Activated naive CD4-positive, alpha-beta T cell treated with anti-CD3 and anti-CD28 coated beads, Interleukin-2, amount 50 U/mL, for 24 hours (primary cell): ENCODE measurements at regions not wholly inside any gene's neighbourhood (a gene's known extent, or its start where the extent isn't known, plus 50 kb on each side); places are given as distances from the start of the nearest gene placed in this dataset.

Experiments
- H3K27ac Mint-ChIP-seq: one replicate; pipeline ENCODE4 v1.8.0; 2021; ENCODE audit warnings: mild to moderate bottlenecking, mixed read lengths
- H3K27me3 Mint-ChIP-seq: one replicate; pipeline ENCODE4 v1.8.0; 2021; ENCODE audit warnings: mixed read lengths
- H3K36me3 Mint-ChIP-seq: one replicate; pipeline ENCODE4 v1.8.0; 2021; ENCODE audit warnings: mixed read lengths
- H3K4me1 Mint-ChIP-seq: one replicate; pipeline ENCODE4 v1.8.0; 2021; ENCODE audit warnings: mixed read lengths
- H3K4me3 Mint-ChIP-seq: one replicate; pipeline ENCODE4 v1.8.0; 2021; ENCODE audit warnings: mild to moderate bottlenecking, mixed read lengths
- H3K9me3 Mint-ChIP-seq: one replicate; pipeline ENCODE4 v1.8.0; 2021; ENCODE audit warnings: mixed read lengths

DNA sequence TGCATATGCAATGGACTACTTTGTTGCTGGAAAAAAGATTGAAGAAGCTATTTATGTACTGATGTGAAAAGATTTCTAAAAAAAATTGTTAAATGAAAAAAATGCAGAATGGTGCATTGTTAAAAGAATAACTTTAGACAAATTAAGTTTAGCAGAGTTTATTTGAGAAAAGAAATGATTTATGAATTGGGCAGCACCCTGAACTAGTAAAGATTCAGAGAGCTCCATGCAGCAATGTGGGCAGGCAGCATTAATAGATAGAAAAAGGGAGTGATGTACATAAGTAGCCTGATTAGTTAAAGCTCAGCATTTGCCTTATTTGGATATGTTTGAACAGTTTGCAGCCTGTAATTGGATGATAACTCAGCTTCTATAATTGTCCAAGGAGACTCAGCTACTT, 677.9 kb upstream of the SEMA6A start:
- Mint-ChIP-seq H3K9me3 (peaks cover 14% of the 10 kb centered on the region), H3K4me1 (no peaks in the 10 kb centered on the region), H3K36me3 (no peaks in the 10 kb centered on the region), H3K27me3 (peaks cover 1% of the 10 kb centered on the region), H3K27ac (no peak overlapping the region), H3K4me3 (no peak overlapping the region)

DNA sequence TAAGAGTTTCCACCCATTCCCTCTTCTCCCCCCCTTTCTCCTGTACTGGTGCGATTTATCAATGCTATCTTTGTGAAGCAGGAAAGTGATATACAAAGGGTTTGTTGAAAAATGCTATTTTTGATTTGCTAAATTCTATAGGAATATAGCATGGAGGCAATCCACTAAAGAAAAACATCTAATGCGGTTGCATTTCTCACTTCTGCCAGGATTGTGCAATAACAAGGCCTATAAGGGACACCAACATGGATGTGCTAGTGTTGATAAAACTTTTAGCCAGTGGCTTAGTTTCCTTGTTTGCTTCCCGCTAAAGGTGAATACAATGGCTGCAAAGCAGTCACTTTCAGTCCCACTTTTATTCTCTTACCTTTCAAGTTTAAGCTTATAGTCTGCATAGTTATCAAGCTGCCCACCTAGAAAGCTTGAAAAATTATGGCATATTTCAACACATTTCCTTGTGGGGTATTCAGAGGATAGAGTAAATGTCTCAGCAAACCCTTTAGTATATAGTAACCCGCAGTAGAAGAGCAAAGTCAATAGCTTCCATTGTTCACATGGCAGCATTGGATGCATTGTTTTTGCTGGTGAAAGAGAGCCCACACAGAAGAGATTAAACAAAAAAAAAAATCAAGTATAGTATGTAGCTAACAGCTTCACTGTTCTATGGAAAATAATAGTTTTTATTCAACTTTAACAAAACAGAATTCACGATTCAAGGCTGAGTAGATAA, 674.6 kb upstream of the SEMA6A start:
- Mint-ChIP-seq H3K4me1 (no peaks in the 10 kb centered on the region), H3K27me3 (no peaks in the 10 kb centered on the region), H3K36me3 (no peaks in the 10 kb centered on the region), H3K9me3 (peaks cover 14% of the 10 kb centered on the region), H3K4me3 (no peak overlapping the region), H3K27ac (no peak overlapping the region)

DNA sequence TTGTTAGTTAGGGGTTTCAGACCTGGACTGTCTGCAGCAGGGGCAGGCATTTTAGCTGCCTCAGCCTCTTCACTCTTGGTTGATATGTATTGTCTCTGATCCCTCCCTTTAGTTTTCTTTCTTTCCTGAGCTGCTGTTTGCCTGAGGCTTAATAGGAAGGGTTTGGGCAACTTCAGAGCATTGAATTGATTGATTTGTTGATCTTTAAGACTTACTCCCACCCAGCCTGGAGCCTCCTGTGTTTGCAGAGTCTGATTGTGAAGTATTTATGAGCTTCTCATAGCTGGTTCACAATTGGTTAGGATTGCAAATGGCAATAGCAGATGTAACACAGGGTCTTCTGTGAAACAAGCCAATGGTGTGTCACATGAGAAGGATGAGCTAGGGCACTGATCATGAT, 671.8 kb upstream of the SEMA6A start:
- Mint-ChIP-seq H3K4me3 (no peak overlapping the region), H3K27me3 (no peaks in the 10 kb centered on the region), H3K4me1 (no peaks in the 10 kb centered on the region), H3K9me3 (peaks cover 9% of the 10 kb centered on the region), H3K36me3 (no peaks in the 10 kb centered on the region), H3K27ac (no peak overlapping the region)

DNA sequence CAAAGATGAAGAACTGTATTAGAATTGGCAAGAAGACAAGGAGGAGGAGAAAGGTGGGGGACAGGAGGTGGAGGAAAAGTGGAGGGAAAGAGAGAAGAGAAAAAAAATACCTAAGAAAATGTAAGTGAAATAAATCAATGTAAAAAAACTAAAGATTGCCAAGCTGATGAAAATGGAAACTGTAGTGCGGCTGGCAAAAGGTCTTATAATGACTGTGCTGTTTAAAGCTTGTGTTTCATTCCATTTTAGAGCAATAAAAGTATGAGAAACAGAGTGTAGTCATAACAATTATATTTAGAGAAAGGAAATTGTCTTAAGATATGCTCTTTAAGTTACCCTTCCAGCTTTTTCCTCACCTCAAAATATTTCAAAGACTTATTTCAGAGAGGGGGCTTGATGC, 670.5 kb upstream of the SEMA6A start:
- H3K36me3 Mint-ChIP-seq = no peaks in the 10 kb centered on the region
- H3K4me1 Mint-ChIP-seq = no peaks in the 10 kb centered on the region
- no peak overlapping the region for H3K27ac Mint-ChIP-seq
- no peaks in the 10 kb centered on the region for H3K27me3 Mint-ChIP-seq
- H3K4me3 Mint-ChIP-seq = no peak overlapping the region
- peaks cover 13% of the 10 kb centered on the region for H3K9me3 Mint-ChIP-seq

DNA sequence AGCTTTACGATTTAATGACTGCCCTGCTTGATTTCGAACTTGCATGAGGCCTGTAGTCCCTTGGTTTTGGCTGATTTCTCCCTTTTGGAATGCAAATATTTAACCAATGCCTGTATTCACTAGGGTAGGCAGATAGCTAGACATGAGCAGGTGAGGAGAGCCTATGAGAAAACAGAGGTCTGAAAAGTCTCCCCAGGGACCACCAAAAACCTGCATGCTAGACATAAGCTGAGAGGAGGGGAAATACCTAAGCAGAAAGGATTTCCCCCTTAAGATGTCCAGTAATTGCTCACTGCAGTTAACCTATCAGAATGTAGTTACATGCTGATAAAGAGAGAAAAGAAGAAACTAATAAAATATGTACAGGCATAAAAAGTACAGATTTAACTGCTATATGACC, 667.4 kb upstream of the SEMA6A start:
- Mint-ChIP-seq H3K27ac (no peak overlapping the region), H3K4me1 (no peaks in the 10 kb centered on the region), H3K4me3 (no peak overlapping the region), H3K27me3 (no peaks in the 10 kb centered on the region), H3K36me3 (no peaks in the 10 kb centered on the region), H3K9me3 (peaks cover 10% of the 10 kb centered on the region)

DNA sequence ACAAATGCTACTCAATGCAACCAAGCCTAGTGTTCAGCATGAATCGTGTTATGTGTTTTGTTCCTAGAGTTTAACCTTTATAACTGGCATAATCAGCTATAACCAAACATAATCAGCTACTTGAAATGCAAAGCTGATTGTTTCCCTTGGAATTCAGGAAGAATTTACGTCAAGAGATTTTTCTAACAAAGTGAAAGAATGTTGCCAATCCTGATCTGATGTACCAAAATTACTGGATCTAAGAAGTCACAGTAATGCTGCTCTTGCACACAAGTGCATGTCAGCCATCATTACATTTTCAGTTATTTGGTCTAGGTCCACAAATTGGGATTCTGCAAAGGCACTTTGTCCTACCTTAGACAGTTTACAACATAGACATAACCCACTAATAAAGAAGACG, 662.3 kb upstream of the SEMA6A start:
- Mint-ChIP-seq H3K4me3 (no peak overlapping the region), H3K4me1 (no peaks in the 10 kb centered on the region), H3K36me3 (no peaks in the 10 kb centered on the region), H3K9me3 (peaks cover 10% of the 10 kb centered on the region), H3K27me3 (no peaks in the 10 kb centered on the region), H3K27ac (no peak overlapping the region)

DNA sequence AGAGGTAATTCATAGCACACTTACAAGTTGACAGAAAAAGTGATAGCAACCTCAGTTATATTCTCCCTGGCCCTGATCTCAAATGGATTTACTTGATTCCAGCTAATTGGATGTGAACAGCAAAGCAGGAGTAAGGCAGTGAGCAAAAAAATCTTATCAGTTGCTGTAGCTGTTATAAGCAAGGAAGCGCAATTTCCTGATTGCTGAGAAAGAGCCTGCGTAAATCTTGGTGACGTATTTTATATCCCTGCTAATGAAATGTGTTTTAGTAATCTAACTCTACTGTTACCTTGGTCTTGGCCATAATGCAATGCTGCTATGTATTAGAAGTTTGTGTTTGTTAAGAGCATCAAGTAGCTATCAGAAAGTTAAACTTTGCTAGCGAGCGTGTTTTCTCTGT, 661.2 kb upstream of the SEMA6A start:
- H3K9me3 Mint-ChIP-seq = peaks cover 7% of the 10 kb centered on the region
- H3K36me3 Mint-ChIP-seq = no peaks in the 10 kb centered on the region
- no peak overlapping the region for H3K4me3 Mint-ChIP-seq
- H3K27me3 Mint-ChIP-seq = no peaks in the 10 kb centered on the region
- H3K4me1 Mint-ChIP-seq = no peaks in the 10 kb centered on the region
- no peak overlapping the region for H3K27ac Mint-ChIP-seq

DNA sequence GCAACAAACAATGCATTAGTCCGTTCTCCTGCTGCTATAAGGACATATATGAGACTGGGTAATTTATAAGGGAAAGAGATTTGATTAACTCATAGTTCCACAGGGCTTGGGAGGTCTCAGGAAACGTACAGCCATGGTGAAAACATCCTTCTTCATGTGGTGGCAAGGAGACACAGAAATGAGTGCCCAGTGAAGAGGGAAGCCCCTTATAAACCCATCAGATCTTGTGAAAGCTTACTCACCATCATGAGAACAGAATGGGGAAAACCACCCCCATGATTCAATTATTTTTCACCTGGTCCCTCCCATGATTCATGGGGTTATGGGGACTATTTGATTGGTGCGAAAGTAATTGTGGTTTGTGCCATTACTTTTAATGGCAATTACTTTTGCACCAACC, 655.8 kb upstream of the SEMA6A start:
- no peak overlapping the region for H3K27ac Mint-ChIP-seq
- H3K9me3 Mint-ChIP-seq = no peaks in the 10 kb centered on the region
- H3K4me1 Mint-ChIP-seq = no peaks in the 10 kb centered on the region
- H3K36me3 Mint-ChIP-seq = no peaks in the 10 kb centered on the region
- no peaks in the 10 kb centered on the region for H3K27me3 Mint-ChIP-seq
- no peak overlapping the region for H3K4me3 Mint-ChIP-seq

DNA sequence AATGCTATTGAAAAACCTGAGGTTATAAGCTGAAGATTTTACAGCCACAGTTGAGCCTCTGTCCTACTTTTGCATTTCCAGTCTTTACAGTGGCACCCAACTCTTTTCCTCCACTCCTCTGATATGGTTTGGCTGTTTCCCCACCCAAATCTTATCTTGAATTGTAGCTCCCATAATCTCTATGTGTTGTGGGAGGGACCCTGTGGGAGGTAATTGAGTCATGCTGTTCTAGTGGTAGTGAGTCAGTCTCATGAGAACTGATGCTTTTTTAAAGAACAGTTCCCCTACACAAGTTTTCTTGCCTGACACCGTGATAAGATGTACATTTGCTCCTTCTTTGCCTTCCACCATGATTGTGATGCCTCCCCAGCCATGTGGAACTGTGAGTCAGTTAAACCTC, 646.1 kb upstream of the SEMA6A start:
- H3K36me3 Mint-ChIP-seq = no peaks in the 10 kb centered on the region
- H3K27me3 Mint-ChIP-seq = no peaks in the 10 kb centered on the region
- peaks cover 6% of the 10 kb centered on the region for H3K9me3 Mint-ChIP-seq
- no peak overlapping the region for H3K4me3 Mint-ChIP-seq
- H3K4me1 Mint-ChIP-seq = no peaks in the 10 kb centered on the region
- no peak overlapping the region for H3K27ac Mint-ChIP-seq

DNA sequence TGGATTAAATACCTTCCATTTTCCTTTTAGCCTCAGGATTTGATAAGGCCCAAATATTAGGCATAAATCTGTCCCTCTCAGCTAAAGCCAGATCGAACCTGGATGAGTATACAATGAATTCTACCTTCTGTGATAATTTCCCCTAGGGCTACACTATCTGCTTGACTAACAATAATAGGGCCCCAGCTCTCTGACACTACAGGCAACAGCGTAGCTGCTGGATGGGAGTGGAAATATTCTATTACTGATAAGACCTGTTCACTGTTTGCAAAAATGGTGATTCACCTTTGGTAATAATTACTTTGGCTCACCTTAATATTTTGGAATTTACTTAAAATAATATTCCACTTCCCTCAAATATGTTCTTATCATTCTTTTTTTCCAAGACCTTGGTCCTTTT, 644.2 kb upstream of the SEMA6A start:
- Mint-ChIP-seq H3K27ac (no peak overlapping the region), H3K4me3 (no peak overlapping the region), H3K27me3 (no peaks in the 10 kb centered on the region), H3K9me3 (peaks cover 7% of the 10 kb centered on the region), H3K36me3 (no peaks in the 10 kb centered on the region), H3K4me1 (no peaks in the 10 kb centered on the region)

DNA sequence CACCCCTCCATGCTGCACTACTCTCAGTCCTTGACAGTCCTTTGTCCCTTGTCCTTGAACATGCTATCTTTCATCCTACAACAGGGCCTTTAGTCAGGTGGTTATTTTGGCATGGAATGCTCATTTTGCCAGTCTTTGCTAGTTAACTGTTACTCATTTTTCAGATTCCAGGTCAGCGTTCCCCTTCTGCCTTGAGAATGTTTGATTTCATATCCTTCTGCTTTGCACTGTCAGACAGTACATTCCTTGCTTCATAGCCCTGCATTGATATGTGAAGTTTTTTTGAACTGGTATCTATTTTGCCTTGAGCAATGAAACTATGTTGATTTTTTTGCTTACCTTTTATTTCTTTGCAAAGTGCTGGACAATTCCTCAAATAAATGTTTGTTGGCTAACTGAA, 638.2 kb upstream of the SEMA6A start:
- Mint-ChIP-seq H3K4me1 (no peaks in the 10 kb centered on the region), H3K27me3 (no peaks in the 10 kb centered on the region), H3K36me3 (no peaks in the 10 kb centered on the region), H3K27ac (no peak overlapping the region), H3K9me3 (peaks cover 12% of the 10 kb centered on the region), H3K4me3 (no peak overlapping the region)

DNA sequence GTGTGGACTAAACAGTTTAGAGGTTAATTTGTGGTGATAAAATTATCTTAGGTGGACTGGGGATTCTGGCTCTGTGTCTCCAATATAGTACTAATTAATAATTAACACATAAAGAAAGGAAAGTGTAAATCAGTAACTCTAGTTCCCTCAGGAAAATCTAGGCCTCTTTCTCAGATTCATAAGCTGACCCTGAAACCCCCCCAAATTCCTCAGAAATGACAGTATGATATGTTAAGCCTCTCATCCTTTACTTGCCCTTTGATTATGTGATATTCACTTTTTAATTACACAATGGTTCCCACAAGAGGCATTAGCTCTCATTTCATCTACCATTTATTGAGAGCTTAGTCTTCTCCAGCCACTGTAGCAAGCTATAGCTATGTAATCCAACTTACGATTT, 636.2 kb upstream of the SEMA6A start:
- H3K27ac Mint-ChIP-seq = no peak overlapping the region
- H3K9me3 Mint-ChIP-seq = peaks cover 12% of the 10 kb centered on the region
- no peaks in the 10 kb centered on the region for H3K27me3 Mint-ChIP-seq
- no peaks in the 10 kb centered on the region for H3K4me1 Mint-ChIP-seq
- H3K4me3 Mint-ChIP-seq = no peak overlapping the region
- H3K36me3 Mint-ChIP-seq = no peaks in the 10 kb centered on the region

DNA sequence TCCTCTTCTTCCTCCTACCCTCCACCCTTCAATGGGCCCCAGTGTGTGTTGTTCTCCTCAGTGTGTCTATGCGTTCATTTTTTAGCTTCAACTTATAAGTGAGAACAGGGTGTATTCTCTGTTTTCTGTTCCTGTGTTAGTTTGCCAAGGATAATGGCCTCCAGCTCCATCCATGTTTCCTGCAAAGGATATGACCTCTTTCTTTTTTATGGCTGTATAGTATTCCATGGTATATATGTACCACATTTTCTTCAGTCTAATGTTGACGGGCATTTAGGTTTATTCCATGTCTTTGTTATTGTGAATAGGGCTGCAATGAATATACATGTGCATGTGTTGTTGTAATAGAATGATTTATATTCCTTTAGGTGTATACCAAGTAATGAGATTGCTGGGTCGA, 634.9 kb upstream of the SEMA6A start:
- Mint-ChIP-seq H3K4me3 (no peak overlapping the region), H3K4me1 (no peaks in the 10 kb centered on the region), H3K9me3 (peaks cover 4% of the 10 kb centered on the region), H3K27ac (no peak overlapping the region), H3K36me3 (no peaks in the 10 kb centered on the region), H3K27me3 (no peaks in the 10 kb centered on the region)

DNA sequence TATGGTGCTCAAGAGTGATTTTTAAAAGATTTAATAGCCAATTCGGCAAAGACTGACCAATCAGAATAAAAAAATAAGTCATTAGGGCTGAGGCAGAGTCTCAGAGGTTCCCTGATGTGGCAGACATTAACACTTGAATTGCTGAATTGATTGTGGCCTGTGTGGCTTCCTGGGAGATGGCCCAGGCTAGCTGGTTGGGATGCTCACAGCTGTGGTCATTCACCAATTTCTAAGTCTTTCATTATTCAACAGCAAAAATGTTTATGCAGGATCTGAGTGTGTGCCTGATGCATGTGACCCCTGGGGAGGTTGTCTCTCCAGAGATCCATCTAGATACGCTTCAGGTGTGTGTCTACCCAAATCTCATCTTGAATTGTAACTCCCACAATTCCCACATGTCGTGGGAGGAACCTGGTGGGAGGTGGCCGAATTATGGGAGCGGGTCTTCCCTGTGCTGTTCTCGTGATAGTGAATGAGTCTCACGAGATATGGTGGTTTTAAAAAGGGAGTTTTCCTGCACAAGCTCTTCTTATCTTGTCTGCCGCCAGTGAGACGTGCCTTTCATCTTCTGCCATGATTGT, 632.6 kb upstream of the SEMA6A start:
- Mint-ChIP-seq H3K36me3 (no peaks in the 10 kb centered on the region), H3K27me3 (no peaks in the 10 kb centered on the region), H3K4me1 (no peaks in the 10 kb centered on the region), H3K9me3 (peaks cover 4% of the 10 kb centered on the region), H3K27ac (no peak overlapping the region), H3K4me3 (no peak overlapping the region)

DNA sequence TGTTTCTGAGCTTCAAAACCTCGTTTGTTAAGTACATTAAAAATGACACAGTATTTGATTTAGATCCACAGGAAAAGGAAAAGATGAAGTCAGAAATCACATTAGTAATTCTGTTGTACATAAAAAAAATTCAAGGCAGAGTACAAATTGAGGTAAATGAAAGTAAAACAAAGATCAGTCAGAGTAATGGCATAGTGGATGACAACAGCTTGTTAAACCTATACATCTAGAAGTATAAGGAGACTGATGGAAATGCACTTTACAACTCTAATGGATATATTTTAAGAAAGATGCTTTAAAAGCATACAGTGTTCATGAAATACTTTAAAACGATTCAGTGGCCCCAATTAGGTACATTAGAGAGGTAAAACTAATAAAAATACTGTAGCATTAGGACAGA, 631.3 kb upstream of the SEMA6A start:
- no peaks in the 10 kb centered on the region for H3K27me3 Mint-ChIP-seq
- H3K4me3 Mint-ChIP-seq = no peak overlapping the region
- H3K36me3 Mint-ChIP-seq = no peaks in the 10 kb centered on the region
- no peaks in the 10 kb centered on the region for H3K4me1 Mint-ChIP-seq
- H3K27ac Mint-ChIP-seq = no peak overlapping the region
- H3K9me3 Mint-ChIP-seq = peaks cover 4% of the 10 kb centered on the region

DNA sequence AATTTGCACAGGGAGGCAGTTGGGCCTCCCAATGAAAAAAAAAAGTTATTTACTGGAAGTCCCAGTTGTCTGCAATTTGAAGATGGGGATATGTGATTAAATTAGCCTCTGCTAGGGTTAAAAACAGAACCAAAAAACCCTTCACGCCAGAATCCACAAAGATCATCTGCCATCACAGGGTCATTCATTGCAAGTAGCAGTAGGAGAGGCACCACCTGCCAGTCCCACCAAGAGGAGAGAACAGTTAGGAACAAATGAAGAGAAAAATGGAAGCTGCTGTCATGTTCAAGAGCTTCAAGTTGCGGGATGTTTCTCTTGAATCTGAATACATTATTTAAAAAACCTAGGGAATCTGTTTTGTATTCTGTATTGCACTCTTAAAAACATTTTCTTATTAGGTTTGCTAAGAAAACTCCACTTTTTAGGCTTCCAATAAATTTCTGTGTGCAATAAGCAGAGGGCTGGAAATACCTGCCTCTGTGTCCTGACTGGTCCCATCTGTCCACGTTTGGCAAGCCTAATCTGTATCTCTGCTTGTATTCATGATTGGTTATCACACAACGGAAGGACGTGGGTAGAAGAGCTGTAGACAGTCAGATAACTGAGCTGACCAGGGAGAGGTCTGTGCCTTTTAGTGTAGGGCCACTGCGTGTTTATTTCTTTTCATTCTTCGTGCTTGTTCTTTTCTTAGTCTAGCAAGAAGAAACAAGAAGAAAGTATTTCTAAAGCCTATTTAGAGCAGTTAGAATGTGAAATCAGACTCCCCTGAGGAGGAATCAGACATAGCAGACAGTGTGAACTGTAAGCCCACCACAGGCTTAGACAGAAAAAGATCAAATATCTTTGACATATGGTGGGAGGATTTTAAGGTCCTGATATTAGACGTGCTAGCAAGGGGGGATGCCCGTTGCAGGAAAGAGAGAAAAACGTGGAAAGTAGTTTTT, 630.6 kb upstream of the SEMA6A start:
- H3K36me3 Mint-ChIP-seq = no peaks in the 10 kb centered on the region
- no peaks in the 10 kb centered on the region for H3K4me1 Mint-ChIP-seq
- no peaks in the 10 kb centered on the region for H3K27me3 Mint-ChIP-seq
- H3K4me3 Mint-ChIP-seq = no peak overlapping the region
- peaks cover 1% of the 10 kb centered on the region for H3K9me3 Mint-ChIP-seq
- no peak overlapping the region for H3K27ac Mint-ChIP-seq
